ENCODE measurements at regions not wholly inside any gene's neighbourhood (a gene's known extent, or its start where the extent isn't known, plus 50 kb on each side); places are given as distances from the start of the nearest gene placed in this dataset.
A peak's percentile ranks its signal among the peaks of the same experiment; 100 is the strongest.
"Not testable (repeated sequence)": the region's sequence is repeated elsewhere in the genome, so short reads cannot be mapped to it uniquely, and the experiment has no call there.

- DNase-seq: no peak
Observed at GRCh38 chr16:65837464-65837863, 529.0 kb upstream of the CDH5 start.

- no peak for DNase-seq
Observed at GRCh38 chr16:65834688-65835087, 531.8 kb upstream of the CDH5 start.

- no peak for DNase-seq
Observed at GRCh38 chr16:65833171-65833871, 533.2 kb upstream of the CDH5 start.

- DNase-seq: no peak
Observed at GRCh38 chr16:65832679-65833078, 533.8 kb upstream of the CDH5 start.

GRCh38 chr16:65831903-65832666 is 534.4 kb upstream of the CDH5 start:
- no peak for DNase-seq

GRCh38 chr16:65829076-65829475 is 537.4 kb upstream of the CDH5 start:
- DNase-seq: no peak

GRCh38 chr16:65828296-65828695 is 538.2 kb upstream of the CDH5 start:
- no peak for DNase-seq

- DNase-seq: no peak
Observed at GRCh38 chr16:65827231-65827630, 539.3 kb upstream of the CDH5 start.

GRCh38 chr16:65825191-65825856 is 541.2 kb upstream of the CDH5 start:
- no peak for DNase-seq

- no peak for DNase-seq
Observed at GRCh38 chr16:65822148-65822547, 544.3 kb upstream of the CDH5 start.

GRCh38 chr16:65819136-65819898 is 547.2 kb upstream of the CDH5 start:
- DNase-seq: no peak

- DNase-seq: no peak
Observed at GRCh38 chr16:65817799-65818198, 548.7 kb upstream of the CDH5 start.

- no peak for DNase-seq
Observed at GRCh38 chr16:65817066-65817465, 549.4 kb upstream of the CDH5 start.

GRCh38 chr16:65816556-65816955 is 549.9 kb upstream of the CDH5 start:
- DNase-seq: no peak

GRCh38 chr16:65815707-65816106 is 550.8 kb upstream of the CDH5 start:
- no peak for DNase-seq

GRCh38 chr16:65813879-65814278 is 552.6 kb upstream of the CDH5 start:
- DNase-seq: not testable (repeated sequence)

GRCh38 chr16:65809627-65810026 is 556.9 kb upstream of the CDH5 start:
- peak; percentile 79 for DNase-seq

- DNase-seq: peak; percentile 15
Observed at GRCh38 chr16:65808790-65809189, 557.7 kb upstream of the CDH5 start.

- DNase-seq: no peak
Observed at GRCh38 chr16:65807858-65808257, 558.6 kb upstream of the CDH5 start.

- DNase-seq: not testable (repeated sequence)
Observed at GRCh38 chr16:65805704-65806103, 560.8 kb upstream of the CDH5 start.

- peak; percentile 60 for DNase-seq
Observed at GRCh38 chr16:65796481-65796880, 570.0 kb upstream of the CDH5 start.

- DNase-seq: no peak
Observed at GRCh38 chr16:65794973-65795372, 571.5 kb upstream of the CDH5 start.

GRCh38 chr16:65793781-65794180 is 572.7 kb upstream of the CDH5 start:
- DNase-seq: no peak

Measured in tongue (tissue), 1 donor.